ENCODE measurements at regions not wholly inside any gene's neighbourhood (a gene's known extent, or its start where the extent isn't known, plus 50 kb on each side); places are given as distances from the start of the nearest gene placed in this dataset.
A peak's percentile ranks its signal among the peaks of the same experiment; 100 is the strongest.
"Not testable (repeated sequence)": the region's sequence is repeated elsewhere in the genome, so short reads cannot be mapped to it uniquely, and the experiment has no call there.

DNA sequence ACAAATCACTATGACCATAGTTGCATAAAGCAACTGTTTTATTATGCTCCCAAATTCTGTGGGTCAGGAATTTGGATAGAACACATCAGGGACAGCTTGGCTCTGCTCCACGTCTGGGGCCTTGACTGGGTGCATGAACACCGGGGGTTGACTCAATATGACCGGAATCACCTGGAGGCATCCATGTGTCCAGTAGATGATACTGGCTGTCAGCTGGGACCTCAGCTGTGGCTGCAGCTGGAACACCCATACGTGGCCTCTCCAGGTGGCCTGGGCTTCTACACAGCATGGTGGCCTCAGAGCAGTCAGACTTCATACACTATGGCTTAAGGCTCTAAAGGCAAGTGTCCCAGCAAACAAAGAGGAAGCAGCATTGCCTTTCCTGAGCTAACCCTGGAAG is 113.4 kb downstream of the NRN1 start:
- Mint-ChIP-seq H3K27ac (no peak overlapping the region), H3K9me3 (no peaks in the 10 kb centered on the region)
- intact Hi-C loops (cut with micrococcal nuclease), result no loop called here

DNA sequence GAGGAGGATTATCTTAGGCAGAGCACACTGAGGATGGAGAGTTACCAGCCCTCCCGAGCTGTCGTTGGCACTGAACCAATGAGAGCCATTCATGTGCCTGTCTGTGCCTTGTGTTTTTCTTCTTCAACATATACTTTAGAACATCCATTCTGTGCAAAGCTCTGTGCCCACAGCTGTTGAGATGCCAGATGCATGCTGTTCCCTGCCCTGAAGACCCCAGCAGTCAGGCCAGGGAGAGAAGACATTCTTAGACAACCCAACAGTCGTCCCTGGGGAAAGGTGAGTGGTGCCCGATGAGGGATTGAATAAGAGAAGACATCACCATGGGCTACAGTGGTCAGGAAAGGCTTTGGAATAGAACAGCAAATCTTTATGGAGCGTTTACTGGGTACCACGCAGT is 114.1 kb downstream of the NRN1 start:
- no peaks in the 10 kb centered on the region for H3K9me3 Mint-ChIP-seq
- H3K27me3 Mint-ChIP-seq (ENCODE audit: low read depth), result no peaks in the 10 kb centered on the region
- peak overlapping the region; percentile 74 for H3K4me3 Mint-ChIP-seq
- peak overlapping the region; percentile 46 for H3K27ac Mint-ChIP-seq
- intact Hi-C loops (cut with micrococcal nuclease), result no loop called here
- DNase-seq, result no peak
- CTCF ChIA-PET, result interaction anchor here (0.6 kb wide), 1 partner anchor 12 kb away, joined by 3 read pairs; no protein-coding TSS in a partner anchor
- H3K36me3 Mint-ChIP-seq (ENCODE audit: low read depth), result no peaks in the 10 kb centered on the region
- H3K4me1 Mint-ChIP-seq (ENCODE audit: low read depth), result peaks cover 3% of the 10 kb centered on the region

More for the DNA sequence above, 113.4 kb downstream of the NRN1 start:
- CTCF ChIA-PET, result interaction anchor here (0.6 kb wide), 1 partner anchor 11 kb away, joined by 3 read pairs; no protein-coding TSS in a partner anchor
- Mint-ChIP-seq H3K4me1 (ENCODE audit: low read depth) (peaks cover 3% of the 10 kb centered on the region), H3K27me3 (ENCODE audit: low read depth) (no peaks in the 10 kb centered on the region), H3K4me3 (no peak overlapping the region), H3K36me3 (ENCODE audit: low read depth) (no peaks in the 10 kb centered on the region)
- no peak for DNase-seq

DNA sequence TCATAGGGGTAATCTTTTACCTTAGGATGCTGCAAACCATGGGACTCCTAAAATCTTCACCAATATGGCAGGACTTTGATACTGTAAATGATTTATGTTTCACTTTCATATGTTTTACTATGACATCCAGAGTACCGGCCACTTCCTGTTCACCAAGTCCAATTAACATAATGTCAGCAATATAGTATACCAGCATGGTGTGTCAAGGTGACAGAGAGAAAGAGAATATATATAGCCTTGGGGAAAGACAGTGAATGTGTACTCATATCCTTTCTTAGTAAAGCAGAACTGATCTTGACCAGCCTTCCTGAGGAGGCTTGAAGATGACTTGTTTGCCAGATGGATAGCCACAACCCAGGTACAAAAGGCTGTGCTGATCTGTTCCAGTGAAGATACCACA is 127.9 kb downstream of the NRN1 start:
- no peak overlapping the region for H3K27ac Mint-ChIP-seq
- CTCF ChIA-PET, result no interaction called here
- no peaks in the 10 kb centered on the region for H3K9me3 Mint-ChIP-seq
- DNase-seq, result no peak
- peaks cover 4% of the 10 kb centered on the region for H3K4me1 Mint-ChIP-seq (ENCODE audit: low read depth)
- no peak overlapping the region for H3K4me3 Mint-ChIP-seq
- no peaks in the 10 kb centered on the region for H3K36me3 Mint-ChIP-seq (ENCODE audit: low read depth)
- intact Hi-C loops (cut with micrococcal nuclease), result no loop called here
- no peaks in the 10 kb centered on the region for H3K27me3 Mint-ChIP-seq (ENCODE audit: low read depth)

DNA sequence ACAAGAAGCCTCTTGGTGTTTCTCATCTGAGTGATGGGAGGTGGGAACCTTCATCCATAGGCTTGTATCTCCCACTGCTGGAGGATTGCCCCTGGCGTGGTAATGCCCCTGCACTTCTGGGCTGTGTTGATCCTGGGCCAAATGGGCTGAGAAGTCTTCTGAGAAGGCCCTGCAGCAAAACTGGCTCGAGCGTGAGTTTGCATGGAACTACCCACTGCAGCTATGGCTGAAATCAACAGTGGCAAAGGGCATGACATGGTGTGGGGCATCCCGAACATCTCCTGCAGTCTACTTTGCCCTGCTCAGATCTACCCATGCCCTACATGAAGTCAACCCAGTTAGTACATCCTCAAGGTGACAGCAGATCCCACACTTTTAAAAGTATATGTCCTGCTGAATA is 130.6 kb downstream of the NRN1 start:
- H3K4me3 Mint-ChIP-seq, result no peak overlapping the region
- peaks cover 3% of the 10 kb centered on the region for H3K36me3 Mint-ChIP-seq (ENCODE audit: low read depth)
- DNase-seq, result no peak
- H3K9me3 Mint-ChIP-seq, result peaks cover 10% of the 10 kb centered on the region
- peaks cover 17% of the 10 kb centered on the region for H3K4me1 Mint-ChIP-seq (ENCODE audit: low read depth)
- intact Hi-C loops (cut with micrococcal nuclease), result no loop called here
- no peak overlapping the region for H3K27ac Mint-ChIP-seq
- H3K27me3 Mint-ChIP-seq (ENCODE audit: low read depth), result no peaks in the 10 kb centered on the region
- CTCF ChIA-PET, result interaction anchor here (0.6 kb wide), 1 partner anchor 51 kb away, joined by 3 read pairs; no protein-coding TSS in a partner anchor

DNA sequence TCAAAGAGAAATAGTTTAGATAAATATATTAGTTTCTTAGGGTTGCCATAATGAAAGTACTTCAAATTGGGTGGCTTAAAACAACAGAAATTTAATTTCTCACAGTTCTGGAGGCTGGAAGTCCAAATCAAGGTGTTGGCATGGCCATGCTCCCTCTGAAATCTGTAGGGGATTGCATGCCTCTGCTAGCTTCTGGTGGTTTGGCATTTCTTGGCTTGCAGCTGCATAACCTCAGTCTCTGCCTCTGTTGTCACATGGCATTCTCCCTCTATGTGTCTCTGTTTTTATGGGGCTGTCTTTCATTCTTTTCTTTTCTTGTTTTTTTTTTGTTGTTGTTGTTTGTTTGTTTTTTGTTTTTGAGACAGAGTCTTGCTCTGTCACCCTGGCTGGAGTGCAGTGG is 132.7 kb downstream of the NRN1 start:
- intact Hi-C loops (cut with micrococcal nuclease), result loop anchor here (5.0 kb wide), 1 partner anchor 307 kb away; no protein-coding TSS in a partner anchor
- H3K27me3 Mint-ChIP-seq (ENCODE audit: low read depth); CTCF ChIA-PET; H3K4me3 Mint-ChIP-seq; H3K27ac Mint-ChIP-seq; H3K36me3 Mint-ChIP-seq (ENCODE audit: low read depth); DNase-seq: not testable (repeated sequence)
- H3K9me3 Mint-ChIP-seq, result peaks cover 10% of the 10 kb centered on the region
- peaks cover 27% of the 10 kb centered on the region for H3K4me1 Mint-ChIP-seq (ENCODE audit: low read depth)

DNA sequence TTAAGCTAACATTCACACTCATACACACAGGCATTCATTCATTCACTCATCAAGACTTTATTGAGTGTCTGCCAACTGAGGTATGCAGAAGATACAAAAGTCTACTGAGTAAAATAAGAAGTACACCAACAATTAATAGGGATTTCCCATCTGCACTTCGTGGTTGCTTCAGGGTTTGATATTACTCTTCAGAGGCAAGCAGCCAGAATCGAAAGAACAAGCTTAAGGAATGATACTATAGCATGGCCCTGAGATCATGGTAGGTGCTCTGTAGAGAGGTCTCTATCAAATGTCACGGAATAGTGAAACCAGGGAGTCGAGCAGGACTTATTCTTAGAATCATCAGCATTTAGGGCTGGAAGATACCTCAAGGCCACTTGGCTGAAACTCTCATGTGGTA is 135.4 kb downstream of the NRN1 start:
- H3K4me3 Mint-ChIP-seq, result no peak overlapping the region
- intact Hi-C loops (cut with micrococcal nuclease), result loop anchor here (5.0 kb wide), 1 partner anchor 304 kb away; no protein-coding TSS in a partner anchor
- H3K9me3 Mint-ChIP-seq, result peaks cover 11% of the 10 kb centered on the region
- no peaks in the 10 kb centered on the region for H3K27me3 Mint-ChIP-seq (ENCODE audit: low read depth)
- CTCF ChIA-PET, result no interaction called here
- peaks cover 3% of the 10 kb centered on the region for H3K36me3 Mint-ChIP-seq (ENCODE audit: low read depth)
- DNase-seq, result peak; percentile 49
- H3K27ac Mint-ChIP-seq, result no peak overlapping the region
- peaks cover 42% of the 10 kb centered on the region for H3K4me1 Mint-ChIP-seq (ENCODE audit: low read depth)

DNA sequence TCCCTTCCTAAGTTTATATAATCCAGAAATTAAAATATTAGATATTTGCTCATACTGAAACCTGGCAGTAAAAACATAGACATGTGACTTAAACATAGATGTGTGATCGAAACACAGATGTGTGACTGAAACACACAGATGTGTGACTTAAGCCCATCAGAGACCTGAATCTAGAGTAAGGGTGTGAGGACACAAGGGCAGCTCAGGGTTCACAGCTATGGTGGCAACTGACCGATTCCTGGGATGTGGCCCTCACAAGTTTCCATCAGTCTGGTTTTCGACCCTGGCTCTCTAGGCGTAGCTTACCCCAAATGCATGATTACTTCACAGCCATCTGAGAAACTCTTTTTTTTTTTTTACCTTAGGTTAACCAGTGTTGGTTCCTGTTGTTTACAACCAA is 137.0 kb downstream of the NRN1 start:
- no peaks in the 10 kb centered on the region for H3K27me3 Mint-ChIP-seq (ENCODE audit: low read depth)
- no peak overlapping the region for H3K27ac Mint-ChIP-seq
- H3K4me1 Mint-ChIP-seq (ENCODE audit: low read depth), result peaks cover 55% of the 10 kb centered on the region
- peaks cover 10% of the 10 kb centered on the region for H3K36me3 Mint-ChIP-seq (ENCODE audit: low read depth)
- intact Hi-C loops (cut with micrococcal nuclease), result loop anchor here (2.0 to 5.0 kb wide), 6 partner anchors 19 to 352 kb away; partner anchors contain the start of gene NRN1
- peaks cover 17% of the 10 kb centered on the region for H3K9me3 Mint-ChIP-seq
- no peak for DNase-seq
- CTCF ChIA-PET, result no interaction called here
- no peak overlapping the region for H3K4me3 Mint-ChIP-seq

DNA sequence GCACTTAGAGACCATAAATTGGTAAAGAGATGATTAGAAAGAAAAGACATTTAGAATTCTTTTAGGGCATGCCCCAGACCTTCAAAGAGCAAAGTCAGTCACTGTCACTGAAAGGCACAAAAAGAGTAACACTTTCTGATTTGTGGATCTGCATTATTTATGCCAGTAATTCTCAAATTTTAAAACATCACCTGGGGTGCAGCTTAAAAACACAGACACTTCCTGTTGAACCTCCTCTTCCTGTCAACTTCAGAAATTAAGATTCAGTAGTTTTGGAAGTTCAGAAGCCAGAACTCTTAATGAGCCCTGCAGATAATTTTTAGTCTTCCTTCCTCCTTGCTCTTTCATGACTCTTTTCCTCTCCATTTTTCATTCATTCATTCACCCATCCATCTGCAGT is 137.5 kb downstream of the NRN1 start:
- intact Hi-C loops (cut with micrococcal nuclease), result loop anchor here (2.0 to 5.0 kb wide), 5 partner anchors 18 to 352 kb away; partner anchors contain the start of gene NRN1
- no peaks in the 10 kb centered on the region for H3K27me3 Mint-ChIP-seq (ENCODE audit: low read depth)
- H3K36me3 Mint-ChIP-seq (ENCODE audit: low read depth), result peaks cover 10% of the 10 kb centered on the region
- no peak overlapping the region for H3K4me3 Mint-ChIP-seq
- no peak for DNase-seq
- H3K4me1 Mint-ChIP-seq (ENCODE audit: low read depth), result peaks cover 55% of the 10 kb centered on the region
- CTCF ChIA-PET, result no interaction called here
- peaks cover 17% of the 10 kb centered on the region for H3K9me3 Mint-ChIP-seq
- H3K27ac Mint-ChIP-seq, result no peak overlapping the region

DNA sequence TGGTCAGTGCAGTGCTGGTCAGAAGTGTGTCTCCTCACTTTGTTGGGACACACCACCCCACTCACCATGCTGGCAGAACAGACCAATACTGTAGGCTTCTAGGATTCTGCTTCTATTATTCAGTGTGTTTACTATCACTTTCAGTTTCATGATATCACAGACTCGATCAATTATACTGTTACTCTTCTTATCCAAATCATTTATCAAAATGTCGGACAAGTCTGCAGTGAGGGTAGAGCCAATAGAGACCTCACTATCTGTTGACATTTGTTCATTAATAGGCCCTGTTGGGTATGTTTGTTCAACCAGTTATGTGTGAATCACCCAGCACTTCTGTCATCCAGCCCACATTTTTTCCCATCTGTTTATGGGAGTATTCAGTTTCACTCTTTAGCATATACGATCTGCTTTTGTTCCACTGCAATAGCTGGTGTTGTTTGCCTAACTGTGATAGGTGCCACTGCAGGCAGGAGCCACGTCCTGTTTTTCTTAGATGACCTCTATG is 140.1 kb downstream of the NRN1 start:
- Mint-ChIP-seq H3K36me3 (ENCODE audit: low read depth) (peaks cover 7% of the 10 kb centered on the region), H3K27ac (peak overlapping the region; percentile 76), H3K4me1 (ENCODE audit: low read depth) (peaks cover 47% of the 10 kb centered on the region), H3K27me3 (ENCODE audit: low read depth) (no peaks in the 10 kb centered on the region), H3K9me3 (peaks cover 10% of the 10 kb centered on the region), H3K4me3 (peak overlapping the region; percentile 64)
- CTCF ChIA-PET, result interaction anchor here (1.0 kb wide), 1 partner anchor 8 kb away, joined by 3 read pairs; no protein-coding TSS in a partner anchor
- intact Hi-C loops (cut with micrococcal nuclease), result loop anchor here (1.0 to 5.0 kb wide), 5 partner anchors 54 to 349 kb away; partner anchors contain the start of gene NRN1
- peak; percentile 43 for DNase-seq

DNA sequence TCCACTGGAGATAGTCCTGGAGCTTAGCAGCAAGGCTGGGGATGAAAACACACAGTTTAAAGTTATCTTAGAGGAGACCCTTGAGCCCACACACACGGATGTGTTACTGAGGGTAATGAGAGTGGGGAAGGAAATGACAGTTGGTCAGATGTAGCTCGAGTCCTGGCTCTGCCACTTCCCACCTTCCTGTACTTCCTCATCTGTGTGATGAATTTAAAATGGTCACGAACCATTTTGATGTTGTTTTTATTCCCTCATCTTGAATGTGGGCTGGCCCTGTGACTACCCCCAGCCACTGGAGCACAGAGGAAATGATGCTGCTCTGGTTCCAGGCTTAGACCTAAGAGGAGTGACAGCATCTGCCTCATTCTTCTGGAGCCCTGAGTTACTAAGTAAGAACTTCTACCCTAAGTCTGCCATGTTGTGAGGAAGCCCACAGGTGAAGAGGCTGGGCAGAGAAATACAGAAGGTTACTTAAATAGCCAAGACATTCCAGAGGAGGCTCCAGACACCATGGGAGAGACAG is 141.2 kb downstream of the NRN1 start:
- Mint-ChIP-seq H3K4me1 (ENCODE audit: low read depth) (peaks cover 42% of the 10 kb centered on the region), H3K4me3 (no peak overlapping the region), H3K27ac (no peak overlapping the region), H3K27me3 (ENCODE audit: low read depth) (no peaks in the 10 kb centered on the region), H3K9me3 (peaks cover 7% of the 10 kb centered on the region), H3K36me3 (ENCODE audit: low read depth) (peaks cover 7% of the 10 kb centered on the region)
- peak; percentile 20 for DNase-seq
- intact Hi-C loops (cut with micrococcal nuclease), result loop anchor here (1.0 to 5.0 kb wide), 5 partner anchors 53 to 348 kb away; partner anchors contain the start of gene NRN1
- CTCF ChIA-PET, result no interaction called here

DNA sequence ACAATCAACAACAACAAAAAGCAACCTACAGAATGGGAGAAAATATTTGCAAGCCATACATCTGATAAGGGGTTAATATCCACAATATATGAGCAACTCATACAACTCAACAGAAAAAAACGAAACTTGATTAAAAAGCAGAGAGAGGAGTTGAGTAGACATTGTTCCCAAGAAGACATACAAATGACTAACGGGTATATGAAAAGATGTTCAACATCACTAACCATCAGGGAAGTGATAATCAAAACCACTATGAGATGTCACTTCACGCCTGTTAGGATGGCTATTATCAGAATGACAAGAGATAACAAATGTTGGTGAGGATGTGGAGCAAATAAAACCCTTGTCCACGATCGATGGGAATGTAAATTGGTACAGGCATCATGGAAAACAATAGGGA is 145.9 kb downstream of the NRN1 start:
- CTCF ChIA-PET, result no interaction called here
- Mint-ChIP-seq H3K4me3 (no peak overlapping the region), H3K27me3 (ENCODE audit: low read depth) (no peaks in the 10 kb centered on the region), H3K27ac (no peak overlapping the region), H3K36me3 (ENCODE audit: low read depth) (peaks cover 7% of the 10 kb centered on the region), H3K4me1 (ENCODE audit: low read depth) (peaks cover 10% of the 10 kb centered on the region), H3K9me3 (peaks cover 5% of the 10 kb centered on the region)
- DNase-seq, result no peak
- intact Hi-C loops (cut with micrococcal nuclease), result no loop called here

DNA sequence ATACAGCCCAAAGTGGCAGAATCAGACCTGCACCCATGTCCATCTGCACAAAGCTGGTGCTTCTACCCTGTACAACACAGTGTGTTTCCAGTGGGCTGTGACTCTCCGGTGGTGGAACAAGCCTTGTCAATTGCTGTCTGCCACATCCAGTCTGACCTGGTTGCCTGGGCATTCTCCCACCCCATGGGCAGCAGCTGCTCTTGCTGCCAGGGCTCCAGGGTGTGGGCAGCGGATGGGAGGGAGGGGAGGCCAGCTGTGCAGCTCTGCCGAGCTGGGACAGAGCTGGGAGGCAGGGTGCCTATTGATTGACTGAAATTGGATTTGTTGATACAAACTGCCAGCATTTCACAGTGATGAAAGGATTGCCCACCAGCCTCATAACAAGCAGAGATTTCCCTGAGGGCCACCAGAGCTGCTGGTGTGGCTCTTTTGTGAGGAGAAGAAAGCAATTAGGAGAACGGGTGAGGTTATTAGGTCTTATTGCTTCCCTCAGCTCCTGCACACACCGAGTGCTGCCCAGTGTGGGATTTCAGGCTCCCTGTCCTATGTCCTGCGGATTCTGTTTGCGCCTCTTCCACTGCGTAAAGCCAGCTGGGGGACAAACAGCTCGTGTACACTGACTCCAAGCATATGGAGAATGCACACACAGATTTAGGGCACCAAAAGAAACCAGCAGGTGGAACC is 150.8 kb downstream of the NRN1 start:
- H3K9me3 Mint-ChIP-seq, result no peaks in the 10 kb centered on the region
- H3K36me3 Mint-ChIP-seq (ENCODE audit: low read depth), result no peaks in the 10 kb centered on the region
- no peak overlapping the region for H3K27ac Mint-ChIP-seq
- intact Hi-C loops (cut with micrococcal nuclease), result no loop called here
- no peak for DNase-seq
- H3K4me3 Mint-ChIP-seq, result no peak overlapping the region
- no peaks in the 10 kb centered on the region for H3K27me3 Mint-ChIP-seq (ENCODE audit: low read depth)
- CTCF ChIA-PET, result interaction anchor here (0.7 kb wide), 1 partner anchor 713 kb away, joined by 3 read pairs; no protein-coding TSS in a partner anchor
- no peaks in the 10 kb centered on the region for H3K4me1 Mint-ChIP-seq (ENCODE audit: low read depth)
